Natural killer cell treated with Interleukin-12 subunit alpha and Interleukin-12 subunit beta and Interleukin-15 and Interleukin-18, amount 100 ng/mL, for 72 hours (primary cell): ENCODE measurements at regions not wholly inside any gene's neighbourhood (a gene's known extent, or its start where the extent isn't known, plus 50 kb on each side); places are given as distances from the start of the nearest gene placed in this dataset.
"Not testable (repeated sequence)": the region's sequence is repeated elsewhere in the genome, so short reads cannot be mapped to it uniquely, and the experiment has no call there.

Source experiments
- ATAC-seq, 2 donors: fragments of 150-1000 bp; cut with Tn5 transposase in 1 of 2; sonication (Bioruptor Pico), chemical (Tn5 transposase) in 1 of 2; 2 replicates each; pipeline ENCODE4 v1.10.0; 2021
- DNase-seq: peaks from one replicate; pipeline ENCODE4 v3.0.0; 2022; ENCODE audit warnings: low spot score
- H3K27ac Mint-ChIP-seq, 2 donors: 1 replicate in 1 of 2; 2 replicates in 1 of 2; pipeline ENCODE4 v1.8.0; 2022; ENCODE audit warnings: mixed read lengths in 2 of 2, mild to moderate bottlenecking in 1 of 2, moderate library complexity in 1 of 2
- H3K27me3 Mint-ChIP-seq, 2 donors: 1 replicate in 1 of 2; 2 replicates in 1 of 2; pipeline ENCODE4 v1.8.0; 2022; ENCODE audit warnings: mixed read lengths in 2 of 2
- H3K36me3 Mint-ChIP-seq: one replicate; pipeline ENCODE4 v1.8.0; 2022; ENCODE audit warnings: mixed read lengths
- H3K4me1 Mint-ChIP-seq, 2 donors: 1 replicate in 1 of 2; 2 replicates in 1 of 2; pipeline ENCODE4 v1.8.0; 2022; ENCODE audit warnings: low read depth in 2 of 2, mixed read lengths in 2 of 2, mild to moderate bottlenecking in 1 of 2
- H3K4me3 Mint-ChIP-seq: one replicate; pipeline ENCODE4 v1.8.0; 2022; ENCODE audit warnings: mixed read lengths
- H3K9me3 Mint-ChIP-seq: 2 replicates; pipeline ENCODE4 v1.8.0; 2022; ENCODE audit warnings: mixed read lengths

GRCh38 chr11:88061111-88061510 lies 114.1 kb downstream of the RAB38 start:
- Mint-ChIP-seq H3K36me3 (no peaks in the 10 kb centered on the region), H3K4me3 (no peak overlapping the region), H3K27ac (no peak overlapping the region), H3K9me3 (no peaks in the 10 kb centered on the region), H3K4me1 (no peaks in the 10 kb centered on the region), H3K27me3 (peaks cover 4 to 7% of the 10 kb centered on the region in 2 donors)
- DNase-seq (no peak), ATAC-seq (no peak)

- no peak overlapping the region for H3K4me3 Mint-ChIP-seq
- no peaks in the 10 kb centered on the region for H3K9me3 Mint-ChIP-seq
- H3K36me3 Mint-ChIP-seq = no peaks in the 10 kb centered on the region
- peaks cover 4 to 8% of the 10 kb centered on the region in 2 donors for H3K27me3 Mint-ChIP-seq
- no peak for DNase-seq
- H3K4me1 Mint-ChIP-seq = no peaks in the 10 kb centered on the region
- ATAC-seq = no peak
- no peak overlapping the region for H3K27ac Mint-ChIP-seq
These were observed 115.9 kb downstream of the RAB38 start for GRCh38 chr11:88059326-88059725.

- Mint-ChIP-seq H3K27ac (no peak overlapping the region), H3K4me3 (no peak overlapping the region), H3K36me3 (no peaks in the 10 kb centered on the region), H3K27me3 (peaks cover 0 to 3% of the 10 kb centered on the region in 2 donors), H3K9me3 (no peaks in the 10 kb centered on the region), H3K4me1 (no peaks in the 10 kb centered on the region)
- ATAC-seq = no peak
- no peak for DNase-seq
These were observed 123.8 kb downstream of the RAB38 start for GRCh38 chr11:88051396-88051795.

DNA sequence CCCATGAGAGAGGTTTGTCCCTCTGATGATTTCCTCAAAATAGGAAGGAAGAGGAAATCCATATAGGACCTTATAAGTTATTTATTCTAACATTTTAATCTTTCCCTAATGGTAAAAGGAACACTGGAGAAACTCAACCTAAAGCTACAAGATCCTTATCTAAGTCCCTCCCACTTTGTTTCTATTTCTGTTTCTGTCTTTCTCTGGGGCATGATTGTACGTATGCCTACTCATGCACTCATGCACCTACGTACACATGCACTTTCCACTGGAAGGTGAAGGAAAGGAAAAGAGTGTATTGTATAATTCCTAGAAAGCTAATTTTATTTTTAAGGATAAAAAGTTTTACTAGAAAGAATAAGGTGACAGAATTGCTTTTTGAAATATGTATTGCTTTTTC lies 125.0 kb downstream of the RAB38 start:
- Mint-ChIP-seq H3K4me3 (no peak overlapping the region), H3K9me3 (no peaks in the 10 kb centered on the region), H3K27ac (no peak overlapping the region), H3K27me3 (peaks cover 0 to under 1% of the 10 kb centered on the region in 2 donors), H3K4me1 (no peaks in the 10 kb centered on the region), H3K36me3 (no peaks in the 10 kb centered on the region)
- no peak for ATAC-seq
- no peak for DNase-seq

DNA sequence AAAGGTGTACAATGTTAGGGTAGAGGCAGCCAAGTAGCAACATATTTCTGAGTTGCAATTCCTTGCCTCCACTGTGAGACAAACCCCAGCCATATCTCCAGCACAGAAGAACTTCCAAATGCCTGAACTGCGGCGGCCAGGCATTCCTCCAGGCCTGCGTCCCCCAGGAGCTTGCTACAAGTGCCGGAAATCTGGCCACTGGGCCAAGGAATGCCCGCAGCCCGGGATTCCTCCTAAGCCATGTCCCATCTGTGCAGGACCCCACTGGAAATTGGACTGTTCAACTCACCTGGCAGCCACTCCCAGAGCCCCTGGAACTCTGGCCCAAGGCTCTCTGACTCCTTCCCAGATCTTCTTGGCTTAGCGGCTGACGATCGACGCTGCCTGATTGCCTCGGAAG lies 130.0 kb downstream of the RAB38 start:
- H3K9me3 Mint-ChIP-seq, ATAC-seq: not testable (repeated sequence)
- peaks cover 15 to 31% of the 10 kb centered on the region in 2 donors for H3K27me3 Mint-ChIP-seq

GRCh38 chr11:88044658-88045057 lies 130.6 kb downstream of the RAB38 start:
- not testable (repeated sequence) for H3K36me3 Mint-ChIP-seq, H3K9me3 Mint-ChIP-seq, H3K4me3 Mint-ChIP-seq, ATAC-seq, DNase-seq, H3K27ac Mint-ChIP-seq, H3K4me1 Mint-ChIP-seq
- H3K27me3 Mint-ChIP-seq = peaks cover 18 to 35% of the 10 kb centered on the region in 2 donors

More for the DNA sequence above, 130.0 kb downstream of the RAB38 start:
- not testable (repeated sequence) for H3K4me1 Mint-ChIP-seq, H3K4me3 Mint-ChIP-seq, H3K36me3 Mint-ChIP-seq, H3K27ac Mint-ChIP-seq, DNase-seq

DNA sequence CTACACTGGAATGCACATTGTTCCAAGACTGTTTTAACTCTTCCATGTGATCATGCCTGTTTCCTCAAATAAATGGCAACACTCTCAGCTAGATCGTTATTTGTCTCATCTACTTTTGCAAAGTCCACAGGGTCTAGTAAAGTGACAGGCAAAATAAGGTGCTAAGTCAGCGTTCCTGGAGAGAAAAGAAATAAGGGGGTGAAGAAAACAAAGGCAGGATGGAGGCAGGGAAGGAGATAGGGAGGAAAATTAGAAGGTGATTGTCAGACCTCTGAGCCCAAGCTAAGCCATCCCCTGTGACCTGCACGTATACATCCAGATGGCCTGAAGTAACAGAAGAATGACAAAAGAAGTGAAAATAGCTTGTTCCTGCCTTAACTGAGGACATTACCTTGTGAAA lies 132.1 kb downstream of the RAB38 start:
- Mint-ChIP-seq H3K4me1 (no peaks in the 10 kb centered on the region), H3K27me3 (peaks cover 24 to 49% of the 10 kb centered on the region in 2 donors), H3K27ac (no peak overlapping the region), H3K4me3 (no peak overlapping the region), H3K9me3 (no peaks in the 10 kb centered on the region), H3K36me3 (no peaks in the 10 kb centered on the region)
- ATAC-seq (no peak), DNase-seq (no peak)

GRCh38 chr11:88042647-88043046 lies 132.6 kb downstream of the RAB38 start:
- no peaks in the 10 kb centered on the region for H3K36me3 Mint-ChIP-seq
- ATAC-seq = no peak
- no peak for DNase-seq
- H3K27me3 Mint-ChIP-seq = peaks cover 24 to 49% of the 10 kb centered on the region in 2 donors
- H3K4me3 Mint-ChIP-seq = no peak overlapping the region
- H3K27ac Mint-ChIP-seq = no peak overlapping the region
- H3K9me3 Mint-ChIP-seq = no peaks in the 10 kb centered on the region
- H3K4me1 Mint-ChIP-seq = no peaks in the 10 kb centered on the region

GRCh38 chr11:88042238-88042637 lies 133.0 kb downstream of the RAB38 start:
- ATAC-seq (no peak), DNase-seq (no peak)
- H3K4me3 Mint-ChIP-seq = no peak overlapping the region
- no peaks in the 10 kb centered on the region for H3K9me3 Mint-ChIP-seq
- H3K27me3 Mint-ChIP-seq = peaks cover 24 to 49% of the 10 kb centered on the region in 2 donors
- no peaks in the 10 kb centered on the region for H3K4me1 Mint-ChIP-seq
- no peak overlapping the region for H3K27ac Mint-ChIP-seq
- H3K36me3 Mint-ChIP-seq = no peaks in the 10 kb centered on the region

DNA sequence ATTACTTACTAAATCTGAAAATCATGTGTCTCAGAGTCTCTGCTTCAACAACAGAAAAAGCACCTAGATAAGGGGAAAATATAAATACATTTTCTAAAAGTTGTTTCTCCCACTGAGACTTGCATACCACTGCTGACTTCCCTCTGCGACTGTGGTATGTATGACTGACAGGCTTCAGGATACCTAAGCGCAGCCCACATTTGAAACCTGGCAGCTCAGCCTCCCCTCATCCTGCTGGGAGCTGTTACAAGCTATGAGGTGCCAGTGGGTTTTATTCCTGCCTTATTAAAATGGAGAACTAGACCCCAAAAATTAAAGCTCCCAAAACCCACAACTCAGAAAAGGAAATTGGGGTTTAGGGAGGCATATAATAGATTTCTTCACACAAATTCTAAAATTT lies 133.6 kb downstream of the RAB38 start:
- H3K9me3 Mint-ChIP-seq = no peaks in the 10 kb centered on the region
- no peak overlapping the region for H3K4me3 Mint-ChIP-seq
- H3K4me1 Mint-ChIP-seq = no peaks in the 10 kb centered on the region
- H3K36me3 Mint-ChIP-seq = no peaks in the 10 kb centered on the region
- peaks cover 24 to 49% of the 10 kb centered on the region in 2 donors for H3K27me3 Mint-ChIP-seq
- ATAC-seq (no peak), DNase-seq (no peak)
- H3K27ac Mint-ChIP-seq = no peak overlapping the region

DNA sequence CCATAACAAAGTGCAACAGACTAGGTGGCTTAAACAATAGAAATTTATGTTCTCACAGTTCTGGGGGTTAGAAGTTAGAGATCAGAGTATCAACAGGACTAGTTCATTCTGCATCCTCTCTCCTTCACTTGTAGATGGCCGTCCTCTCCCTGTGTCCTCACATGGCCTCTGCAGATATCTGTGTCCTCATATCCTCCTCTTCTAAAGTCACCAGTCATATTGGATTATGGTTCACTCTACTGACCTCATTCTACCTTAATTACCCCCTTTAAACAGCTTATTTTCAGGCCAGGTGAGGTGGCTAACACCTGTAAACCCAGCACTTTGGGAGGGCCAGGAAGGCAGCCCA lies 135.1 kb downstream of the RAB38 start:
- Mint-ChIP-seq H3K9me3 (no peaks in the 10 kb centered on the region), H3K36me3 (no peaks in the 10 kb centered on the region), H3K27me3 (peaks cover 24 to 47% of the 10 kb centered on the region in 2 donors), H3K27ac (no peak overlapping the region), H3K4me3 (no peak overlapping the region), H3K4me1 (no peaks in the 10 kb centered on the region)
- ATAC-seq (no peak), DNase-seq (no peak)

- H3K4me1 Mint-ChIP-seq = no peaks in the 10 kb centered on the region
- peaks cover 24 to 42% of the 10 kb centered on the region in 2 donors for H3K27me3 Mint-ChIP-seq
- H3K36me3 Mint-ChIP-seq = no peaks in the 10 kb centered on the region
- H3K4me3 Mint-ChIP-seq = no peak overlapping the region
- no peak overlapping the region for H3K27ac Mint-ChIP-seq
- H3K9me3 Mint-ChIP-seq = no peaks in the 10 kb centered on the region
- ATAC-seq (no peak), DNase-seq (no peak)
These were observed 135.6 kb downstream of the RAB38 start for GRCh38 chr11:88039476-88040147.

GRCh38 chr11:88038063-88038462 lies 137.2 kb downstream of the RAB38 start:
- ATAC-seq (no peak), DNase-seq (no peak)
- no peak overlapping the region for H3K27ac Mint-ChIP-seq
- H3K4me1 Mint-ChIP-seq = no peaks in the 10 kb centered on the region
- no peaks in the 10 kb centered on the region for H3K36me3 Mint-ChIP-seq
- no peak overlapping the region for H3K4me3 Mint-ChIP-seq
- H3K27me3 Mint-ChIP-seq = peaks cover 15 to 30% of the 10 kb centered on the region in 2 donors
- no peaks in the 10 kb centered on the region for H3K9me3 Mint-ChIP-seq

GRCh38 chr11:88036701-88037100 lies 138.5 kb downstream of the RAB38 start:
- Mint-ChIP-seq H3K4me1 (no peaks in the 10 kb centered on the region), H3K27me3 (peaks cover 14 to 30% of the 10 kb centered on the region in 2 donors), H3K9me3 (no peaks in the 10 kb centered on the region), H3K4me3 (no peak overlapping the region), H3K27ac (no peak overlapping the region), H3K36me3 (no peaks in the 10 kb centered on the region)
- no peak for DNase-seq
- no peak for ATAC-seq

GRCh38 chr11:88035271-88035670 lies 140.0 kb downstream of the RAB38 start:
- Mint-ChIP-seq H3K4me1 (no peaks in the 10 kb centered on the region), H3K4me3 (no peak overlapping the region), H3K36me3 (peaks cover under 1% of the 10 kb centered on the region), H3K9me3 (no peaks in the 10 kb centered on the region), H3K27ac (no peak overlapping the region), H3K27me3 (peaks cover 9 to 18% of the 10 kb centered on the region in 2 donors)
- ATAC-seq (no peak), DNase-seq (no peak)
